Colonic mucosa (tissue), 4 donors: ENCODE measurements at regions not wholly inside any gene's neighbourhood (a gene's known extent, or its start where the extent isn't known, plus 50 kb on each side); places are given as distances from the start of the nearest gene placed in this dataset.

Experiments
- DNase-seq: peaks from one replicate; pipeline ENCODE4 v3.0.0-alpha.2; 2020
- H3K27ac ChIP-seq: fragments of 200-600 bp; one replicate; pipeline ENCODE4 v1.8.0; 2021
- H3K27me3 ChIP-seq: fragments of 200-600 bp; one replicate; pipeline ENCODE4 v1.8.0; 2021
- H3K36me3 ChIP-seq: fragments of 200-600 bp; one replicate; pipeline ENCODE4 v1.8.0; 2021
- H3K4me1 ChIP-seq: fragments of 200-600 bp; one replicate; pipeline ENCODE4 v1.8.0; 2021; ENCODE audit warnings: mild to moderate bottlenecking
- H3K4me3 ChIP-seq: fragments of 200-600 bp; one replicate; pipeline ENCODE4 v1.8.0; 2021
- H3K9ac ChIP-seq, 2 donors: one replicate each; pipeline ENCODE4 v1.7.0; 2013; ENCODE audit warnings: control low read depth in 2 of 2, low read depth in 2 of 2, low read length in 2 of 2
- H3K9me3 ChIP-seq: fragments of 200-600 bp; one replicate; pipeline ENCODE4 v1.8.0; 2021
- intact Hi-C: fragments of 100-400 bp; cut with DNase I; formaldehyde crosslinking; loops from one replicate; pipeline ENCODE4 v1.14.1; 2022
- TF ChIP-seq, protein P1 (sequence below): fragments of 200-600 bp; IDR thresholded peaks from one replicate; pipeline ENCODE4 v1.8.0; 2022; ENCODE audit warnings: antibody characterized with exemption, mild to moderate bottlenecking
- donor health status: healthy.
- donor health status: DM: no; HTN: no; CAD: no.
- donor health status: DM: no; HTN: no; CAD: no.

- Histone ChIP-seq H3K27me3 (no peaks in the 10 kb centered on the region), H3K36me3 (no peaks in the 10 kb centered on the region), H3K9ac (no peak overlapping the region), H3K4me1 (no peaks in the 10 kb centered on the region), H3K4me3 (no peak overlapping the region), H3K27ac (no peak overlapping the region), H3K9me3 (no peaks in the 10 kb centered on the region)
- no peak for DNase-seq
- TF ChIP-seq, protein P1, sequence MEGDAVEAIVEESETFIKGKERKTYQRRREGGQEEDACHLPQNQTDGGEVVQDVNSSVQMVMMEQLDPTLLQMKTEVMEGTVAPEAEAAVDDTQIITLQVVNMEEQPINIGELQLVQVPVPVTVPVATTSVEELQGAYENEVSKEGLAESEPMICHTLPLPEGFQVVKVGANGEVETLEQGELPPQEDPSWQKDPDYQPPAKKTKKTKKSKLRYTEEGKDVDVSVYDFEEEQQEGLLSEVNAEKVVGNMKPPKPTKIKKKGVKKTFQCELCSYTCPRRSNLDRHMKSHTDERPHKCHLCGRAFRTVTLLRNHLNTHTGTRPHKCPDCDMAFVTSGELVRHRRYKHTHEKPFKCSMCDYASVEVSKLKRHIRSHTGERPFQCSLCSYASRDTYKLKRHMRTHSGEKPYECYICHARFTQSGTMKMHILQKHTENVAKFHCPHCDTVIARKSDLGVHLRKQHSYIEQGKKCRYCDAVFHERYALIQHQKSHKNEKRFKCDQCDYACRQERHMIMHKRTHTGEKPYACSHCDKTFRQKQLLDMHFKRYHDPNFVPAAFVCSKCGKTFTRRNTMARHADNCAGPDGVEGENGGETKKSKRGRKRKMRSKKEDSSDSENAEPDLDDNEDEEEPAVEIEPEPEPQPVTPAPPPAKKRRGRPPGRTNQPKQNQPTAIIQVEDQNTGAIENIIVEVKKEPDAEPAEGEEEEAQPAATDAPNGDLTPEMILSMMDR, result no peak
- intact Hi-C loops, result no loop called here
Observed at GRCh38 chr9:126055381-126055985, 271.1 kb upstream of the MVB12B start.

DNA sequence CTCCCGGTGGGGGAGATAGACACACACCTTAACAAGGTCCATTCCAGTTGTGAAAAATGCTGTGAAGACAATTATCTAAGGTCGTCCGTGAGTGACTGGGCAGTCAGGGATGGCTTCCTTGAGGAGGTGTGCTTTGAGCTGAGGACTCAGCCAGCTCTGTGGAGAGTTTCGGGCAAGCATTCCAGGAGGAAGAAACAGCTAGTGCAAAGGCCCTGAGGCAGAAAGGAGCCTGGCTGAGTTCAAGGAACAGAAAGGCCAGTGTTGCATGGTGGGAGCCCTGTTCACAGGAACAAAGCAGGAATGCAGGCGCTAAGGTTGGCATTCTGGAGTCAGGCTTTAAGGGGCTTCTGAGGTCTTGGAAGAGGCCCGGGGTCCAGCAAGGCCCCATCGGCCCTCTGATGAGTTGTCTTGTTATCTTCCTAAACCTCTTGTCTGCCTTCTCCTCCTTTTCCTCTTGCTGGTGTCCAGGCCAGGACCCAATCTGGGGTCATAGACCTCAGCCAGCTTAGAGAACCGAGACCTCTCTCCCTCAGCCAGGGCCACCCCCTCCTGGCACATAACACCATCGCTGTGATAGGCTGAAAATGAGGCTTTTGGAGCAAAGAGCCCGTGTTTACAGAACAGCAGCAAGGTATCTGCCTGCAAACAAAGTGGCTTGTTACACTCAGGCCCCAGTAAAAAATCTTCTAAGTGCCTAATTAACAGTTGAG, 270.2 kb upstream of the MVB12B start:
- TF ChIP-seq, protein P1, result no peak
- H3K27me3 ChIP-seq, result no peaks in the 10 kb centered on the region
- no peak overlapping the region for H3K4me3 ChIP-seq
- H3K36me3 ChIP-seq, result no peaks in the 10 kb centered on the region
- H3K27ac ChIP-seq, result no peak overlapping the region
- intact Hi-C loops, result no loop called here
- no peak for DNase-seq
- no peaks in the 10 kb centered on the region for H3K4me1 ChIP-seq
- no peak overlapping the region for H3K9ac ChIP-seq
- H3K9me3 ChIP-seq, result no peaks in the 10 kb centered on the region

- Histone ChIP-seq H3K9ac (no peak overlapping the region), H3K4me3 (no peak overlapping the region), H3K27me3 (no peaks in the 10 kb centered on the region), H3K4me1 (no peaks in the 10 kb centered on the region), H3K27ac (no peak overlapping the region), H3K36me3 (no peaks in the 10 kb centered on the region), H3K9me3 (no peaks in the 10 kb centered on the region)
- TF ChIP-seq, protein P1, result no peak
- intact Hi-C loops, result no loop called here
- no peak for DNase-seq
Observed at GRCh38 chr9:126057121-126057825, 269.4 kb upstream of the MVB12B start.

- Histone ChIP-seq H3K9ac (no peak overlapping the region), H3K4me1 (no peaks in the 10 kb centered on the region), H3K9me3 (no peaks in the 10 kb centered on the region), H3K27ac (no peak overlapping the region), H3K27me3 (no peaks in the 10 kb centered on the region), H3K36me3 (no peaks in the 10 kb centered on the region), H3K4me3 (no peak overlapping the region)
- DNase-seq, result no peak
- TF ChIP-seq, protein P1, result no peak
- intact Hi-C loops, result no loop called here
Observed at GRCh38 chr9:126058011-126058531, 268.6 kb upstream of the MVB12B start.

DNA sequence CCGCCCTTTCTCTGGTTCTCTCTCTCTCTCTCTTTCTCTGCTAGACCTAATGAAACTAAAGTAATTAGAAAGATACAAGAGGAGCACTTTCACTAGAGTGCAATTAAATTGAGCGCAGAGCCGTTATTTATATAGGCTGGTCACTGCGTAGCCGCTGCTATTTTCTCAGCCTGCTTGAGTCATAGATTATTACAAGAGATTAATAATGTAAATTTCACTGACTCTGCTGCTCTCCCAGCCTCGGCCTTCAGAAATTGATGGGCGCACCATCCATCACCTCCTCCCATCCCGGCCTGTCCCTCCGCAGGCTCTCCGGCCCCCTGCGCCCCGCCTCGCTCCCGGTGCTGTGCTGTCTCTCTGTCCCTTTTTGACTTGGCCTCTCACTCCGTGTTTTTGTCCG, 268.0 kb upstream of the MVB12B start:
- no peak for DNase-seq
- no peaks in the 10 kb centered on the region for H3K36me3 ChIP-seq

More for the DNA sequence above, 268.0 kb upstream of the MVB12B start:
- H3K4me3 ChIP-seq, result no peak overlapping the region
- no peak overlapping the region for H3K27ac ChIP-seq
- no peaks in the 10 kb centered on the region for H3K4me1 ChIP-seq
- no peak overlapping the region for H3K9ac ChIP-seq
- intact Hi-C loops, result no loop called here
- H3K9me3 ChIP-seq, result no peaks in the 10 kb centered on the region
- no peaks in the 10 kb centered on the region for H3K27me3 ChIP-seq
- TF ChIP-seq, protein P1, result no peak
